GM12878 (cell line): ENCODE measurements at regions not wholly inside any gene's neighbourhood (a gene's known extent, or its start where the extent isn't known, plus 50 kb on each side); places are given as distances from the start of the nearest gene placed in this dataset.

Experiments
- ATAC-seq: fragments of 200-7000 bp; cut with Tn5 transposase; 3 replicates; pipeline ENCODE4 v1.9.1; 2020; ENCODE audit warnings: mild to moderate bottlenecking, moderate library complexity
- BruUV-seq: library from RNA; stranded (reverse); fragments of 400-500 nt; replicated peaks from 2 replicates; lab custom pipeline; 2021; lab: Mats Ljungman, UMichigan
- CTCF ChIA-PET: fragments of 300-600 bp; sonication (Branson Sonifier 250); formaldehyde crosslinking; extraction: SDS; loops from one replicate; lab custom pipeline; 2021; ENCODE audit warnings: inconsistent platforms; lab: Yijun Ruan, JAX
- POLR2A ChIA-PET: fragments of 350-600 bp; formaldehyde crosslinking; extraction: SDS; loops from one replicate; lab custom pipeline; 2021; ENCODE audit warnings: inconsistent platforms; lab: Charles Lee
- RAD21 ChIA-PET: fragments of 300-600 bp; sonication (Branson Sonifier 250); formaldehyde crosslinking; loops from one replicate; lab custom pipeline; 2023; ENCODE audit warnings: antibody characterized with exemption; ENCODE audit not compliant: unreplicated experiment; lab: Charles Lee
- SMC1A ChIA-PET: fragments of 300-600 bp; sonication (Branson Sonifier 250); formaldehyde crosslinking; loops from one replicate; lab custom pipeline; 2023; ENCODE audit not compliant: unreplicated experiment, uncharacterized antibody; lab: Charles Lee
- DNase-seq: peaks from one replicate; pipeline ENCODE4 v3.0.0-alpha.2; 2011; ENCODE audit warnings: low read depth, low spot score
- FAIRE-seq: peaks from 3 replicates; lab custom pipeline; 2011; peaks lifted over from hg19 to GRCh38; lab: Jason Lieb, UNC
- H2AFZ ChIP-seq: 2 replicates; pipeline ENCODE4 v1.6.0; 2011; ENCODE audit warnings: low read depth, low read length, control low read depth; ENCODE audit not compliant: control insufficient read depth
- H3K27ac ChIP-seq: 2 replicates; pipeline ENCODE4 v1.5.1; 2011; ENCODE audit warnings: control low read depth; ENCODE audit not compliant: control insufficient read depth, insufficient read depth
- H3K27me3 ChIP-seq, 2 experiments: replicated peaks in 1 of 2; 2 replicates each; pipeline versions ENCODE4 v1.6.0 to v1.6.1; 2011; ENCODE audit warnings: low read length in 1 of 2; ENCODE audit not compliant: control insufficient read depth in 2 of 2, insufficient read depth in 2 of 2
- H3K36me3 ChIP-seq, 2 experiments: 2 replicates each; pipeline ENCODE4 v1.5.1; 2011; ENCODE audit warnings: low read length in 1 of 2; ENCODE audit not compliant: control insufficient read depth in 2 of 2, insufficient read depth in 2 of 2
- H3K4me1 ChIP-seq: 2 replicates; pipeline ENCODE4 v1.6.1; 2011; ENCODE audit warnings: mild to moderate bottlenecking, low read length, moderate library complexity, mixed read lengths; ENCODE audit not compliant: control insufficient read depth, insufficient read depth
- H3K4me2 ChIP-seq: 2 replicates; pipeline ENCODE4 v1.6.0; 2011; ENCODE audit warnings: control low read depth; ENCODE audit not compliant: control insufficient read depth, insufficient read depth
- H3K4me3 ChIP-seq: fragments of 200-600 bp; sonication (generic); 2 replicates; pipeline ENCODE4 v1.5.1; 2016
- H3K79me2 ChIP-seq: 2 replicates; pipeline ENCODE4 v1.6.0; 2011; ENCODE audit warnings: low read length; ENCODE audit not compliant: control insufficient read depth, insufficient read depth
- H3K9ac ChIP-seq: 2 replicates; pipeline ENCODE4 v1.8.0; 2011; ENCODE audit warnings: low read length, control low read depth, mixed read lengths; ENCODE audit not compliant: control insufficient read depth, insufficient read depth
- H3K9me3 ChIP-seq: replicated peaks from 3 replicates; pipeline ENCODE4 v1.5.1; 2011; ENCODE audit warnings: mild to moderate bottlenecking, low read length; ENCODE audit not compliant: control insufficient read depth, insufficient read depth
- H4K20me1 ChIP-seq: 2 replicates; pipeline ENCODE4 v1.6.0; 2011; ENCODE audit not compliant: control insufficient read depth, insufficient read depth
- ATF2 ChIP-seq: IDR thresholded peaks from 2 replicates; pipeline ENCODE4 v1.6.1; 2012; ENCODE audit warnings: low read length, inconsistent platforms
- E4F1 ChIP-seq: fragments of 450-650 bp; IDR thresholded peaks from 2 replicates; pipeline ENCODE4 v1.6.1; 2018; ENCODE audit warnings: borderline replicate concordance, mild to moderate bottlenecking; ENCODE audit not compliant: partially characterized antibody
- ESRRA ChIP-seq: IDR thresholded peaks from 2 replicates; pipeline ENCODE4 v1.6.1; 2012; ENCODE audit warnings: mild to moderate bottlenecking, low read length, improper control_type of control experiment
- FOXK2 ChIP-seq: fragments of 450-650 bp; IDR thresholded peaks from 2 replicates; pipeline ENCODE4 v1.6.1; 2017; ENCODE audit warnings: mild to moderate bottlenecking, moderate library complexity
- GATAD2B ChIP-seq: fragments of 450-650 bp; conservative IDR thresholded peaks from 2 replicates; pipeline ENCODE4 v1.6.1; 2017; ENCODE audit warnings: low read depth, mild to moderate bottlenecking, moderate library complexity
- KLF5 ChIP-seq: fragments of 450-650 bp; IDR thresholded peaks from 2 replicates; pipeline ENCODE4 v1.6.1; 2014; ENCODE audit warnings: mild to moderate bottlenecking; ENCODE audit not compliant: partially characterized antibody
- MEF2A ChIP-seq: IDR thresholded peaks from 2 replicates; pipeline ENCODE4 v1.6.1; 2011; ENCODE audit warnings: low read depth, mild to moderate bottlenecking, low read length, moderate library complexity; ENCODE audit not compliant: insufficient read depth
- PAX8 ChIP-seq: fragments of 450-650 bp; IDR thresholded peaks from 2 replicates; pipeline ENCODE4 v1.6.1; 2017; ENCODE audit warnings: mild to moderate bottlenecking, moderate library complexity
- SMAD1 ChIP-seq: fragments of 450-650 bp; IDR thresholded peaks from 2 replicates; pipeline ENCODE4 v1.6.1; 2018; ENCODE audit warnings: mild to moderate bottlenecking, low read depth; ENCODE audit not compliant: partially characterized antibody
- SREBF1 ChIP-seq: IDR thresholded peaks from 2 replicates; pipeline ENCODE4 v1.6.1; 2012; ENCODE audit warnings: mild to moderate bottlenecking, low read length
- WRNIP1 ChIP-seq: IDR thresholded peaks from 2 replicates; pipeline ENCODE4 v1.6.1; 2011; ENCODE audit warnings: low read depth, low read length, improper control_type of control experiment, borderline replicate concordance
- WGBS: methylation state at CpG from one replicate; pipeline ENCODE4 v1.1.6; 2016; ENCODE audit warnings: low lambda C conversion rate; ENCODE audit not compliant: insufficient replicate concordance, insufficient coverage; ENCODE audit errors: missing lambda C conversion rate; 5-methylcytosine and 5-hydroxymethylcytosine counted together
- in situ Hi-C: fragments of 300-500 bp; cut with MboI; formaldehyde crosslinking; loops from 9 replicates; pipeline ENCODE4 v1.14.3; 2018; ENCODE audit warnings: mixed read lengths
- intact Hi-C: fragments of 100-400 bp; cut with micrococcal nuclease; formaldehyde crosslinking; loops from one replicate; pipeline ENCODE4 v1.14.2; 2022; ENCODE audit not compliant: unreplicated experiment
- TF ChIP-seq, protein P1 (sequence below): fragments of 450-650 bp; IDR thresholded peaks from 2 replicates; pipeline ENCODE4 v1.6.1; 2016; ENCODE audit warnings: mild to moderate bottlenecking, moderate library complexity, borderline replicate concordance

DNA sequence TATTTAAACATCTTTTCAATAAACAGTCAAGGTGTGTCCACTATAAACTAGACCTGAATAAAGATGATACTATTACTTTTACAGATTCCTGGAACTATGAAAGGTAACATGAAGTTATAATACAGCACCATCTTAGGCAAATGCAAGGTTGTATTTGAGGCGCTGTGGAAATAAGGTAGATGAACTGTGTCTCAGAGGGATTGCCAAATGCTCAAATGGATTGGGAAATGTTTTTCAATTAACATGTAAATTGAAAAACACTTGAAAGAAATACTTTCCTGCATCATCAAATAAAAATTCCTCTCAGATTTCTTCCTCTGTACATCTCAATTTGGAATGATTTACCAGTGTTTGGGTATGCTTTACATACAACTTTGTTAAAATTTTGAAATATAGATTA lies 139.4 kb downstream of the DKK1 start:
- Histone ChIP-seq H3K4me2 (no peak overlapping the region), H3K27me3 (no peaks in the 10 kb centered on the region)
- WGBS, result 0% methylated on average over 1 of the region's 1 CpG
- SMC1A ChIA-PET, result no interaction called here
- TF ChIP-seq E4F1 (no peak), MEF2A (no peak), SMAD1 (no peak), WRNIP1 (no peak), ESRRA (no peak), PAX8 (no peak), FOXK2 (no peak), ATF2 (no peak), SREBF1 (no peak), KLF5 (no peak), GATAD2B (no peak)
- TF ChIP-seq, protein P1, sequence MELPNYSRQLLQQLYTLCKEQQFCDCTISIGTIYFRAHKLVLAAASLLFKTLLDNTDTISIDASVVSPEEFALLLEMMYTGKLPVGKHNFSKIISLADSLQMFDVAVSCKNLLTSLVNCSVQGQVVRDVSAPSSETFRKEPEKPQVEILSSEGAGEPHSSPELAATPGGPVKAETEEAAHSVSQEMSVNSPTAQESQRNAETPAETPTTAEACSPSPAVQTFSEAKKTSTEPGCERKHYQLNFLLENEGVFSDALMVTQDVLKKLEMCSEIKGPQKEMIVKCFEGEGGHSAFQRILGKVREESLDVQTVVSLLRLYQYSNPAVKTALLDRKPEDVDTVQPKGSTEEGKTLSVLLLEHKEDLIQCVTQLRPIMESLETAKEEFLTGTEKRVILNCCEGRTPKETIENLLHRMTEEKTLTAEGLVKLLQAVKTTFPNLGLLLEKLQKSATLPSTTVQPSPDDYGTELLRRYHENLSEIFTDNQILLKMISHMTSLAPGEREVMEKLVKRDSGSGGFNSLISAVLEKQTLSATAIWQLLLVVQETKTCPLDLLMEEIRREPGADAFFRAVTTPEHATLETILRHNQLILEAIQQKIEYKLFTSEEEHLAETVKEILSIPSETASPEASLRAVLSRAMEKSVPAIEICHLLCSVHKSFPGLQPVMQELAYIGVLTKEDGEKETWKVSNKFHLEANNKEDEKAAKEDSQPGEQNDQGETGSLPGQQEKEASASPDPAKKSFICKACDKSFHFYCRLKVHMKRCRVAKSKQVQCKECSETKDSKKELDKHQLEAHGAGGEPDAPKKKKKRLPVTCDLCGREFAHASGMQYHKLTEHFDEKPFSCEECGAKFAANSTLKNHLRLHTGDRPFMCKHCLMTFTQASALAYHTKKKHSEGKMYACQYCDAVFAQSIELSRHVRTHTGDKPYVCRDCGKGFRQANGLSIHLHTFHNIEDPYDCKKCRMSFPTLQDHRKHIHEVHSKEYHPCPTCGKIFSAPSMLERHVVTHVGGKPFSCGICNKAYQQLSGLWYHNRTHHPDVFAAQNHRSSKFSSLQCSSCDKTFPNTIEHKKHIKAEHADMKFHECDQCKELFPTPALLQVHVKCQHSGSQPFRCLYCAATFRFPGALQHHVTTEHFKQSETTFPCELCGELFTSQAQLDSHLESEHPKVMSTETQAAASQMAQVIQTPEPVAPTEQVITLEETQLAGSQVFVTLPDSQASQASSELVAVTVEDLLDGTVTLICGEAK, result no peak
- TF ChIP-seq, all 136 proteins: peak for 0
- FAIRE-seq (no peak), ATAC-seq (no peak), DNase-seq (no peak)
- no peaks in the 10 kb centered on the region for H3K9me3 ChIP-seq
- RAD21 ChIA-PET, result no interaction called here
- no peak overlapping the region for H3K4me3 ChIP-seq
- no peak overlapping the region for H3K27ac ChIP-seq
- no peak overlapping the region for H3K9ac ChIP-seq
- no peaks in the 10 kb centered on the region for H3K4me1 ChIP-seq
- no peaks in the 10 kb centered on the region for H4K20me1 ChIP-seq
- CTCF ChIA-PET, result no interaction called here
- POLR2A ChIA-PET, result no interaction called here
- intact Hi-C loops (no loop called here), in situ Hi-C loops (no loop called here)
- no peak overlapping the region for H2AFZ ChIP-seq
- no TSS peak for BruUV-seq
- no peaks in the 10 kb centered on the region for H3K36me3 ChIP-seq
- no peaks in the 10 kb centered on the region for H3K79me2 ChIP-seq
